Suppressor macrophage (primary cell): ENCODE measurements at regions not wholly inside any gene's neighbourhood (a gene's known extent, or its start where the extent isn't known, plus 50 kb on each side); places are given as distances from the start of the nearest gene placed in this dataset.
"Not testable (repeated sequence)": the region's sequence is repeated elsewhere in the genome, so short reads cannot be mapped to it uniquely, and the experiment has no call there.

Source experiments
- DNase-seq, 4 experiments: peaks; one replicate each; pipeline ENCODE4 v3.0.0-alpha.2; 2020 to 2022

- peak in 1 of 4 experiments; percentile 19 for DNase-seq
Observed at GRCh38 chr7:101743995-101744360, 73.4 kb upstream of the CUX1 start.

GRCh38 chr7:101744588-101744987, 72.8 kb upstream of the CUX1 start:
- DNase-seq = peak in 1 of 4 experiments; percentile 29

- peak in 1 of 4 experiments; percentile 24 for DNase-seq
Observed at GRCh38 chr7:101746314-101746713, 71.1 kb upstream of the CUX1 start.

GRCh38 chr7:101747053-101747878, 70.2 kb upstream of the CUX1 start:
- no peak for DNase-seq

GRCh38 chr7:101747879-101748345, 69.5 kb upstream of the CUX1 start:
- DNase-seq = no peak

- no peak for DNase-seq
Observed at GRCh38 chr7:101749891-101750290, 67.5 kb upstream of the CUX1 start.

- no peak for DNase-seq
Observed at GRCh38 chr7:101753316-101753715, 64.1 kb upstream of the CUX1 start.

GRCh38 chr7:101754424-101755159, 62.8 kb upstream of the CUX1 start:
- peak in 3 of 4 experiments; percentile 12 to 26 (median 17) for DNase-seq

- DNase-seq = no peak
Observed at GRCh38 chr7:101757879-101758278, 59.5 kb upstream of the CUX1 start.

- DNase-seq = not testable (repeated sequence)
Observed at GRCh38 chr7:101758519-101758918, 58.9 kb upstream of the CUX1 start.

GRCh38 chr7:101764221-101764620, 53.2 kb upstream of the CUX1 start:
- DNase-seq = no peak

- DNase-seq = no peak
Observed at GRCh38 chr7:101767544-101767943, 49.9 kb upstream of the CUX1 start.
